Upper lobe of left lung (tissue), 4 donors: ENCODE measurements at regions not wholly inside any gene's neighbourhood (a gene's known extent, or its start where the extent isn't known, plus 50 kb on each side); places are given as distances from the start of the nearest gene placed in this dataset.

Source experiments
- CTCF ChIP-seq, 6 experiments: fragments of 450-650 bp in 4 of 6; fragments of 200-600 bp in 2 of 6; sonication (generic) in 2 of 6; IDR thresholded peaks; one replicate each; pipeline ENCODE4 v1.5.1; 2016 to 2019; ENCODE audit warnings: antibody characterized with exemption in 6 of 6
- POLR2AphosphoS5 ChIP-seq, 2 donors: sonication (generic); formaldehyde crosslinking; IDR thresholded peaks; one replicate each; pipeline ENCODE4 v1.5.1; 2017; ENCODE audit warnings: antibody characterized with exemption in 2 of 2

- TF ChIP-seq CTCF (IDR thresholded peaks at IDR 0.05), result no peak
- no peak for TF ChIP-seq POLR2AphosphoS5 (IDR thresholded peaks at IDR 0.05)
Measured at GRCh38 chr2:224252631-224253030, 149.3 kb downstream of the FAM124B start.
